ENCODE measurements at regions not wholly inside any gene's neighbourhood (a gene's known extent, or its start where the extent isn't known, plus 50 kb on each side); places are given as distances from the start of the nearest gene placed in this dataset.
"Not testable (repeated sequence)": the region's sequence is repeated elsewhere in the genome, so short reads cannot be mapped to it uniquely, and the experiment has no call there.

GRCh38 chr9:67726213-67726988 lies 132.3 kb upstream of the ANKRD20A1 start:
- H3K27me3 ChIP-seq (ENCODE audit: insufficient read depth, low read length, poor library complexity, severe bottlenecking); H3K4me1 Mint-ChIP-seq; H3K27me3 Mint-ChIP-seq; CTCF ChIA-PET; H3K36me3 Mint-ChIP-seq; H3K27ac ChIP-seq (ENCODE audit: low read depth, low read length); H3K36me3 ChIP-seq (ENCODE audit: insufficient read depth, low read length); H3K4me1 ChIP-seq (ENCODE audit: insufficient read depth, low read length); H3K9me3 Mint-ChIP-seq; H3K4me3 ChIP-seq (ENCODE audit: low read length); POLR2A ChIA-PET; H3K9me3 ChIP-seq (ENCODE audit: low read length): not testable (repeated sequence)
- H3K27ac Mint-ChIP-seq, result peak overlapping the region in 3 of 8 donors; percentile 33 to 89 (median 76)
- H3K4me3 Mint-ChIP-seq, result peak overlapping the region in 5 of 7 donors; percentile 31 to 84 (median 72)
- peak in 4 of 5 donors; percentile 1 to 64 (median 54) for DNase-seq

- H3K4me1 Mint-ChIP-seq; POLR2A ChIA-PET; H3K9me3 ChIP-seq (ENCODE audit: low read length); H3K4me1 ChIP-seq (ENCODE audit: insufficient read depth, low read length); H3K4me3 Mint-ChIP-seq; H3K36me3 ChIP-seq (ENCODE audit: insufficient read depth, low read length); H3K36me3 Mint-ChIP-seq; CTCF ChIA-PET; H3K4me3 ChIP-seq (ENCODE audit: low read length); H3K27ac Mint-ChIP-seq; DNase-seq; H3K27me3 ChIP-seq (ENCODE audit: insufficient read depth, low read length, poor library complexity, severe bottlenecking); H3K27me3 Mint-ChIP-seq; H3K9me3 Mint-ChIP-seq; H3K27ac ChIP-seq (ENCODE audit: low read depth, low read length): not testable (repeated sequence)
Observed at GRCh38 chr9:67763133-67763532, 95.6 kb upstream of the ANKRD20A1 start.

- H3K27me3 Mint-ChIP-seq; H3K4me3 ChIP-seq (ENCODE audit: low read length); H3K4me3 Mint-ChIP-seq; H3K27me3 ChIP-seq (ENCODE audit: insufficient read depth, low read length, poor library complexity, severe bottlenecking); DNase-seq; H3K27ac ChIP-seq (ENCODE audit: low read depth, low read length); CTCF ChIA-PET; H3K27ac Mint-ChIP-seq; H3K36me3 ChIP-seq (ENCODE audit: insufficient read depth, low read length); H3K9me3 ChIP-seq (ENCODE audit: low read length); H3K4me1 ChIP-seq (ENCODE audit: insufficient read depth, low read length); H3K9me3 Mint-ChIP-seq; H3K4me1 Mint-ChIP-seq; H3K36me3 Mint-ChIP-seq; POLR2A ChIA-PET: not testable (repeated sequence)
Observed at GRCh38 chr9:67771807-67772206, 86.9 kb upstream of the ANKRD20A1 start.

- DNase-seq; H3K9me3 Mint-ChIP-seq; H3K27me3 ChIP-seq (ENCODE audit: insufficient read depth, low read length, poor library complexity, severe bottlenecking); H3K9me3 ChIP-seq (ENCODE audit: low read length); H3K27me3 Mint-ChIP-seq; CTCF ChIA-PET; H3K4me3 ChIP-seq (ENCODE audit: low read length); H3K27ac ChIP-seq (ENCODE audit: low read depth, low read length); H3K36me3 ChIP-seq (ENCODE audit: insufficient read depth, low read length); H3K36me3 Mint-ChIP-seq; H3K27ac Mint-ChIP-seq; H3K4me1 Mint-ChIP-seq; H3K4me1 ChIP-seq (ENCODE audit: insufficient read depth, low read length); H3K4me3 Mint-ChIP-seq; POLR2A ChIA-PET: not testable (repeated sequence)
Observed at GRCh38 chr9:67800170-67800569, 58.6 kb upstream of the ANKRD20A1 start.

Data from CD8-positive, alpha-beta memory T cell (primary cell).